HCT116 (cell line): ENCODE measurements at regions not wholly inside any gene's neighbourhood (a gene's known extent, or its start where the extent isn't known, plus 50 kb on each side); places are given as distances from the start of the nearest gene placed in this dataset.

Experiments used
- ATAC-seq: fragments of 200-7000 bp; cut with Tn5 transposase; 2 replicates; pipeline ENCODE4 v1.9.1; 2020; ENCODE audit warnings: mild to moderate bottlenecking, moderate library complexity
- BruUV-seq: library from RNA; stranded (reverse); fragments of 400-500 nt; replicated peaks from 2 replicates; lab custom pipeline; 2021; lab: Mats Ljungman, UMichigan
- CTCF ChIA-PET: fragments of 300-600 bp; sonication (Branson Sonifier 250); formaldehyde crosslinking; loops from one replicate; lab custom pipeline; 2021; ENCODE audit warnings: antibody characterized with exemption; lab: Charles Lee
- POLR2A ChIA-PET: fragments of 300-600, 350-600 bp; sonication (Branson Sonifier 250); formaldehyde crosslinking; loops from one replicate; lab custom pipeline; 2021; ENCODE audit warnings: antibody characterized with exemption; lab: Charles Lee
- RAD21 ChIA-PET, 2 experiments: fragments of 300-600 bp; sonication (Branson Sonifier 250); formaldehyde crosslinking; loops; one replicate each; lab custom pipeline; 2023; ENCODE audit warnings: low total read pairs in 2 of 2; ENCODE audit not compliant: uncharacterized antibody in 2 of 2, unreplicated experiment in 2 of 2, low non-redundant PET in 1 of 2; lab: Charles Lee
- DNase-seq: peaks from one replicate; pipeline ENCODE4 v3.0.0-alpha.2; 2010; ENCODE audit warnings: low read depth, low spot score
- H2AFZ ChIP-seq: fragments of 200-600 bp; shearing (Covaris generic), sonication (generic); 2 replicates; pipeline ENCODE4 v1.6.1; 2017; ENCODE audit warnings: low read depth, mixed run types, mixed read lengths, antibody characterized with exemption, low read length; ENCODE audit not compliant: poor library complexity, severe bottlenecking
- H3K27ac ChIP-seq: 2 replicates; pipeline ENCODE4 v1.5.1; 2012; ENCODE audit warnings: low read depth, low read length
- H3K27me3 ChIP-seq: fragments of 200-600 bp; sonication (generic); 2 replicates; pipeline ENCODE4 v1.6.1; 2016; ENCODE audit warnings: mixed run types, low read length, mixed read lengths; ENCODE audit not compliant: insufficient read depth
- H3K36me3 ChIP-seq, 2 experiments: fragments of 200-500 bp in 1 of 2; fragments of 200-600 bp in 1 of 2; sonication (Bioruptor generic) in 1 of 2; sonication (generic) in 1 of 2; 2 replicates each; pipeline versions ENCODE4 v1.5.1 to v1.6.1; 2014 to 2016; ENCODE audit warnings: low read length in 2 of 2, inconsistent platforms in 1 of 2, mixed read lengths in 1 of 2, mixed run types in 1 of 2; ENCODE audit not compliant: insufficient read depth in 2 of 2, control insufficient read depth in 1 of 2
- H3K4me1 ChIP-seq, 2 experiments: fragments of 200-600 bp in 1 of 2; sonication (generic) in 1 of 2; 2 replicates each; pipeline versions ENCODE4 v1.5.1 to v1.6.1; 2012 to 2017; ENCODE audit warnings: low read length in 2 of 2, inconsistent platforms in 1 of 2, mild to moderate bottlenecking in 1 of 2, mixed read lengths in 1 of 2, mixed run types in 1 of 2, moderate library complexity in 1 of 2; ENCODE audit not compliant: insufficient read depth in 2 of 2, control insufficient read depth in 1 of 2
- H3K4me2 ChIP-seq: fragments of 200-600 bp; sonication (generic); 2 replicates; pipeline ENCODE4 v1.6.1; 2017; ENCODE audit warnings: mixed run types, low read length, mixed read lengths
- H3K4me3 ChIP-seq, 2 experiments: fragments of 200-600 bp in 1 of 2; sonication (generic) in 1 of 2; replicated peaks in 1 of 2; 2 replicates each; pipeline ENCODE4 v1.5.1; 2011 to 2016; ENCODE audit warnings: low read length in 2 of 2, control low read depth in 1 of 2, low read depth in 1 of 2, mild to moderate bottlenecking in 1 of 2, mixed read lengths in 1 of 2, mixed run types in 1 of 2
- H3K79me2 ChIP-seq: fragments of 200-600 bp; sonication (generic); 2 replicates; pipeline ENCODE4 v1.6.1; 2017; ENCODE audit warnings: mild to moderate bottlenecking, mixed run types, low read length, moderate library complexity, mixed read lengths; ENCODE audit not compliant: insufficient read depth
- H3K9ac ChIP-seq: fragments of 200-600 bp; sonication (generic); 2 replicates; pipeline ENCODE4 v1.6.1; 2016; ENCODE audit warnings: low read length, mixed read lengths
- H3K9me2 ChIP-seq: fragments of 200-600 bp; sonication (generic), shearing (Covaris generic); 2 replicates; pipeline ENCODE4 v1.6.1; 2017; ENCODE audit warnings: mixed run types, mild to moderate bottlenecking, moderate library complexity; ENCODE audit not compliant: insufficient read depth
- H3K9me3 ChIP-seq, 2 experiments: fragments of 200-500 bp in 1 of 2; fragments of 200-600 bp in 1 of 2; sonication (Bioruptor generic) in 1 of 2; sonication (generic) in 1 of 2; 2 replicates each; pipeline ENCODE4 v1.6.1; 2014 to 2017; ENCODE audit warnings: low read length in 2 of 2, mixed read lengths in 2 of 2, inconsistent platforms in 1 of 2, low read depth in 1 of 2, mild to moderate bottlenecking in 1 of 2, mixed run types in 1 of 2, moderate library complexity in 1 of 2; ENCODE audit not compliant: control insufficient read depth in 1 of 2, insufficient read depth in 1 of 2
- H4K20me1 ChIP-seq: fragments of 200-600 bp; sonication (generic), shearing (Covaris generic); 2 replicates; pipeline ENCODE4 v1.6.1; 2017; ENCODE audit warnings: mixed run types, mild to moderate bottlenecking, moderate library complexity; ENCODE audit not compliant: insufficient read depth
- CEBPB ChIP-seq: IDR thresholded peaks from 2 replicates; pipeline ENCODE4 v1.6.1; 2012; ENCODE audit warnings: low read depth
- POLR2AphosphoS5 ChIP-seq: IDR thresholded peaks from 2 replicates; pipeline ENCODE4 v1.6.1; 2011; ENCODE audit warnings: mild to moderate bottlenecking, low read depth, low read length, moderate library complexity
- SIN3A ChIP-seq: IDR thresholded peaks from 2 replicates; pipeline ENCODE4 v1.6.1; 2012; ENCODE audit warnings: low read depth
- SP1 ChIP-seq: IDR thresholded peaks from 2 replicates; pipeline ENCODE4 v1.6.1; 2012; ENCODE audit warnings: low read depth
- SRF ChIP-seq: IDR thresholded peaks from 2 replicates; pipeline ENCODE4 v1.6.1; 2012; ENCODE audit warnings: low read depth
- TCF7L2 ChIP-seq: IDR thresholded peaks from 2 replicates; pipeline ENCODE4 v1.7.0; 2011; ENCODE audit warnings: borderline replicate concordance, inconsistent platforms; ENCODE audit not compliant: insufficient read depth, insufficient read length; ENCODE audit errors: extremely low read depth
- intact Hi-C: fragments of 100-400 bp; cut with micrococcal nuclease; formaldehyde crosslinking; loops from 2 replicates; pipeline ENCODE4 v1.10.0; 2022
- TF ChIP-seq, protein P1 (sequence below): IDR thresholded peaks from 2 replicates; pipeline ENCODE4 v1.6.1; 2012
- TF ChIP-seq, protein P2 (sequence below): IDR thresholded peaks from 2 replicates; pipeline ENCODE4 v1.6.1; 2012
- TF ChIP-seq, protein P3 (sequence below): IDR thresholded peaks from 2 replicates; pipeline ENCODE4 v1.6.1; 2011; ENCODE audit warnings: mild to moderate bottlenecking, low read length, moderate library complexity; ENCODE audit not compliant: insufficient replicate concordance; ENCODE audit errors: extremely low read depth

DNA sequence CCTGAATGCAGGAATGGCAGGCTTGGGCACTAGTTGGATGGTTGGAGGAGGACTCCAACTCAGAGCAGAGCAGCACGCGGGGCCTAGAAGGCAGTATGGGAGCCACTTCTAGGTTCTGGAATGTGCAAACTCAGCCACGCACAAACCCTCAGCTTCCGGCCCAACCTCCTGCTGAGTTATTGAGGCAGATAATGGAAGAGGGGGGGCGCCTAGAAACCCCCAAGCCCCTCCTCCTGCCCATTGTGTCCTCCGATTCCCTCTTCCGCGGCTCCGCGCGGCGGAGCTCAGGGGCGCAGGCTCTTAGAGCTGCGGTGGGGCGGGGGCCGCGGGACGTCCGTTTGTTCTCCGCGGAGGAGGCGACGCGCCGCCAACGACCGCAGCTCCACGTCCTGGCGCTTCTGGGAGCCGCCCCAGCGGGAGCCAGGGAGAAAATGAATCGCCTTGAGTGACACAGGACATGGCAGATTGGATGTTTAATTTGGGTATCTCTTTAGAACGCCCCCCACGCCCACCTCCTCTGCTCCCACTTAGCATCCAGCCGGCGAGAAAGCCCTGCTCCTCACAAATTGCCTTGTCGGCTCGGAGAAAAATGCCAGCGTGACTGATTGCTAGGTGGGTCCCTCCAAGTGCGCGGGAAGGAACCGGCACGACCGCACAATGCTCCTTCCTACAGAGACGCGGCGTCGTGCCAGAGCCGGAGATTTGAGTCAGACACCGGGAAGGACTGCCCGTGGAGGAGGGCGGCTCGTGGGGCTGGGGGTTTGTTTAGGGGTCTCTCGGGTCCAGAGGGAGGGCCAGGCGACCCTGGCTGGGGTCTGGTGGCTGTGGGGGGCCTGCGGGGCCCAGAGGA is 144.6 kb downstream of the NECTIN1 start:
- peak overlapping the region; percentile 37; the same call in 1 of the 2 replicates for H3K27ac ChIP-seq
- RAD21 ChIA-PET, result interaction anchor here in 1 of 2 experiments (0.5 kb wide), 1 partner anchor 35 kb away, joined by 3 read pairs; no protein-coding TSS in a partner anchor
- H4K20me1 ChIP-seq, result no peaks in the 10 kb centered on the region
- ATAC-seq (peak; percentile 87), DNase-seq (no peak)
- peak overlapping the region; percentile 41 to 60 for H3K4me3 ChIP-seq
- intact Hi-C loops, result no loop called here
- no peaks in the 10 kb centered on the region for H3K9me2 ChIP-seq
- CTCF ChIA-PET, result interaction anchor here (0.9 to 2.3 kb wide), 5 partner anchors 10 to 40 kb away, joined by 3 to 10 read pairs (median 4); no protein-coding TSS in a partner anchor
- peak overlapping the region; percentile 63 for H3K9ac ChIP-seq
- no peaks in the 10 kb centered on the region for H3K9me3 ChIP-seq
- peak overlapping the region; percentile 85 for H2AFZ ChIP-seq
- peaks cover 11 to 31% of the 10 kb centered on the region in 2 experiments for H3K4me1 ChIP-seq
- no peaks in the 10 kb centered on the region for H3K79me2 ChIP-seq
- POLR2A ChIA-PET, result no interaction called here
- TF ChIP-seq SP1 (no peak), SRF (no peak), CEBPB (no peak), SIN3A (no peak), TCF7L2 (peak; percentile 46), POLR2AphosphoS5 (no peak)
- TF ChIP-seq, protein P1, sequence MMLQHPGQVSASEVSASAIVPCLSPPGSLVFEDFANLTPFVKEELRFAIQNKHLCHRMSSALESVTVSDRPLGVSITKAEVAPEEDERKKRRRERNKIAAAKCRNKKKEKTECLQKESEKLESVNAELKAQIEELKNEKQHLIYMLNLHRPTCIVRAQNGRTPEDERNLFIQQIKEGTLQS, result no peak
- TF ChIP-seq, protein P2, sequence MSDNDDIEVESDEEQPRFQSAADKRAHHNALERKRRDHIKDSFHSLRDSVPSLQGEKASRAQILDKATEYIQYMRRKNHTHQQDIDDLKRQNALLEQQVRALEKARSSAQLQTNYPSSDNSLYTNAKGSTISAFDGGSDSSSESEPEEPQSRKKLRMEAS, result peak; percentile 10; the same call in 1 of the 2 replicates
- TF ChIP-seq, protein P3, sequence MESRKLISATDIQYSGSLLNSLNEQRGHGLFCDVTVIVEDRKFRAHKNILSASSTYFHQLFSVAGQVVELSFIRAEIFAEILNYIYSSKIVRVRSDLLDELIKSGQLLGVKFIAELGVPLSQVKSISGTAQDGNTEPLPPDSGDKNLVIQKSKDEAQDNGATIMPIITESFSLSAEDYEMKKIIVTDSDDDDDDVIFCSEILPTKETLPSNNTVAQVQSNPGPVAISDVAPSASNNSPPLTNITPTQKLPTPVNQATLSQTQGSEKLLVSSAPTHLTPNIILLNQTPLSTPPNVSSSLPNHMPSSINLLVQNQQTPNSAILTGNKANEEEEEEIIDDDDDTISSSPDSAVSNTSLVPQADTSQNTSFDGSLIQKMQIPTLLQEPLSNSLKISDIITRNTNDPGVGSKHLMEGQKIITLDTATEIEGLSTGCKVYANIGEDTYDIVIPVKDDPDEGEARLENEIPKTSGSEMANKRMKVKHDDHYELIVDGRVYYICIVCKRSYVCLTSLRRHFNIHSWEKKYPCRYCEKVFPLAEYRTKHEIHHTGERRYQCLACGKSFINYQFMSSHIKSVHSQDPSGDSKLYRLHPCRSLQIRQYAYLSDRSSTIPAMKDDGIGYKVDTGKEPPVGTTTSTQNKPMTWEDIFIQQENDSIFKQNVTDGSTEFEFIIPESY, result no peak
- H3K36me3 ChIP-seq, result no peaks in the 10 kb centered on the region
- peak overlapping the region; percentile 94 for H3K4me2 ChIP-seq
- no peaks in the 10 kb centered on the region for H3K27me3 ChIP-seq
- BruUV-seq, result no TSS peak
